ENCODE measurements at regions not wholly inside any gene's neighbourhood (a gene's known extent, or its start where the extent isn't known, plus 50 kb on each side); places are given as distances from the start of the nearest gene placed in this dataset.

DNA sequence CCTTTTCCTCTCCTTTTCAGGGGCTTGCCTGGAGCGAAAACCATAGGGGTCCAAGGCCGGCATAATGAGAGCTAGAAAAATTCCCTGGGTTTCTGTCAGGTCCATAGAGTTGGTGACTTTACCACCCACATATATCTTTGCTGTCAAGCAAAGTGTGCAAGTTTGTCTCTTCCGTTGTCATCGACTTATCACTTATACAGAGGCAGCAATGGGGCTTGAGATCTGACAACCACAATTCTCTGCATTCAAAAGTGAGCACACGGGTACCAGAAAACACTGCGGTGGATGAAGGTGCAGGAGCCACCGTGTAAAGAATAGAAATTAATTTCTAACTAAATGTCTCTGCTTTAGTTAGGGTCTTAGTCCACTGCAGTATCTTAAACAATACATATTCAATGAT, 162.3 kb downstream of the DAD1 start:
- no peaks in the 10 kb centered on the region for H3K9me3 ChIP-seq
- 81 to 98% methylated on average over 7 of the region's 7 CpGs for WGBS, 2 donors
- H3K27ac ChIP-seq = no peak overlapping the region
- H3K36me3 ChIP-seq (ENCODE audit: low read depth, missing control alignments) = no peaks in the 10 kb centered on the region
- no peaks in the 10 kb centered on the region for H3K4me1 ChIP-seq
- intact Hi-C loops (cut with DNase I; ENCODE audit: low total_unique reads) = no loop called here
- TF ChIP-seq POLR2A (IDR thresholded peaks at IDR 0.05) = no peak
- TF ChIP-seq, protein P1, sequence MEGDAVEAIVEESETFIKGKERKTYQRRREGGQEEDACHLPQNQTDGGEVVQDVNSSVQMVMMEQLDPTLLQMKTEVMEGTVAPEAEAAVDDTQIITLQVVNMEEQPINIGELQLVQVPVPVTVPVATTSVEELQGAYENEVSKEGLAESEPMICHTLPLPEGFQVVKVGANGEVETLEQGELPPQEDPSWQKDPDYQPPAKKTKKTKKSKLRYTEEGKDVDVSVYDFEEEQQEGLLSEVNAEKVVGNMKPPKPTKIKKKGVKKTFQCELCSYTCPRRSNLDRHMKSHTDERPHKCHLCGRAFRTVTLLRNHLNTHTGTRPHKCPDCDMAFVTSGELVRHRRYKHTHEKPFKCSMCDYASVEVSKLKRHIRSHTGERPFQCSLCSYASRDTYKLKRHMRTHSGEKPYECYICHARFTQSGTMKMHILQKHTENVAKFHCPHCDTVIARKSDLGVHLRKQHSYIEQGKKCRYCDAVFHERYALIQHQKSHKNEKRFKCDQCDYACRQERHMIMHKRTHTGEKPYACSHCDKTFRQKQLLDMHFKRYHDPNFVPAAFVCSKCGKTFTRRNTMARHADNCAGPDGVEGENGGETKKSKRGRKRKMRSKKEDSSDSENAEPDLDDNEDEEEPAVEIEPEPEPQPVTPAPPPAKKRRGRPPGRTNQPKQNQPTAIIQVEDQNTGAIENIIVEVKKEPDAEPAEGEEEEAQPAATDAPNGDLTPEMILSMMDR (IDR thresholded peaks at IDR 0.05) = no peak
- no peak for DNase-seq
- no peak overlapping the region for H3K4me3 ChIP-seq
- no peaks in the 10 kb centered on the region for H3K27me3 ChIP-seq

DNA sequence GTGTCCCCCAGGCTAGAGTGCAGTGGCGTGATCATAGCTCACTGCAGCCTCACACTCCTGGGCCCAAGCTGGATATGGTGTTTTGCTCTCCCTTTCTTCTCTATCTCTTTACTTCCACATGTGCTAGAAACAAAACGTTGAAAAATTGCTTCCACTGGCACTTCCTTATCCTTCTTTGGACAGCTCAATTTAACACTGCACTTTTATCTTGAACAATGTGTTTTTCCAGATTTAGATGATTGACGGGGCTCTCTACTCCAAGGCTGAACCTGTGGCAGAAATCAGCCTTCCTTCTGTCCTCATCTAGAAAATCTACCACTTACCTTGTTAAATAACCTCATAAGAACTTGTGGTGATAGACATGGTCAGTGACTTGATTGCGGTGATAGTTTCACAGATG, 165.1 kb downstream of the DAD1 start:
- Histone ChIP-seq H3K4me3 (no peak overlapping the region), H3K4me1 (no peaks in the 10 kb centered on the region)

DNA sequence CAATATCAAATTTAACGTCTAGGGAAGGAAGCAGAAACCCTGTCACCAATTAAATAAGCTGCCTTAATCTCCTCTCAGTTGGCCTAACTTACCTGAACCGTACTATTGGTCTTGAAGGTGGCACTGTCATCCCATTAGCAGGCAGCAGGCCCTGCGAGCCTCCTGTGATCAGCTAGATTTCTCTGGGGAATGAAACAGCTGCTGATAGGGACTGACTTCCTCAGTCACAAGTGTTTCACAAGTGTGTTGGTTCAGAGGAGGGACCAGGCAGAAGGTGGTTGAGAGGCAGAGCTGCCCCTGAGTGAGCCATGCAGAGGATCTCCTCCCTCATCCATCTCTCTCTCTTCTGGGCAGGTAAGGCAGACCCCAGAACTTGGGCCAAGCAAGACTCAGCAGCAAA, 166.8 kb downstream of the DAD1 start:
- WGBS, 2 donors = 75 to 96% methylated on average over 3 of the region's 3 CpGs
- TF ChIP-seq POLR2A (IDR thresholded peaks at IDR 0.05) = no peak
- TF ChIP-seq, protein P1 (IDR thresholded peaks at IDR 0.05) = no peak
- no peak for DNase-seq
- H3K4me3 ChIP-seq = no peak overlapping the region
- intact Hi-C loops (cut with DNase I; ENCODE audit: low total_unique reads) = no loop called here
- H3K36me3 ChIP-seq (ENCODE audit: low read depth, missing control alignments) = no peaks in the 10 kb centered on the region
- no peaks in the 10 kb centered on the region for H3K27me3 ChIP-seq
- no peaks in the 10 kb centered on the region for H3K9me3 ChIP-seq
- no peaks in the 10 kb centered on the region for H3K4me1 ChIP-seq
- H3K27ac ChIP-seq = no peak overlapping the region

More for the DNA sequence above, 165.1 kb downstream of the DAD1 start:
- intact Hi-C loops (cut with DNase I; ENCODE audit: low total_unique reads) = no loop called here
- TF ChIP-seq, protein P1 (IDR thresholded peaks at IDR 0.05) = no peak
- TF ChIP-seq POLR2A (IDR thresholded peaks at IDR 0.05) = no peak
- 70 to 77% methylated on average over 4 of the region's 4 CpGs for WGBS, 2 donors
- Histone ChIP-seq H3K36me3 (ENCODE audit: low read depth, missing control alignments) (no peaks in the 10 kb centered on the region), H3K27me3 (no peaks in the 10 kb centered on the region), H3K9me3 (no peaks in the 10 kb centered on the region), H3K27ac (no peak overlapping the region)
- no peak for DNase-seq

DNA sequence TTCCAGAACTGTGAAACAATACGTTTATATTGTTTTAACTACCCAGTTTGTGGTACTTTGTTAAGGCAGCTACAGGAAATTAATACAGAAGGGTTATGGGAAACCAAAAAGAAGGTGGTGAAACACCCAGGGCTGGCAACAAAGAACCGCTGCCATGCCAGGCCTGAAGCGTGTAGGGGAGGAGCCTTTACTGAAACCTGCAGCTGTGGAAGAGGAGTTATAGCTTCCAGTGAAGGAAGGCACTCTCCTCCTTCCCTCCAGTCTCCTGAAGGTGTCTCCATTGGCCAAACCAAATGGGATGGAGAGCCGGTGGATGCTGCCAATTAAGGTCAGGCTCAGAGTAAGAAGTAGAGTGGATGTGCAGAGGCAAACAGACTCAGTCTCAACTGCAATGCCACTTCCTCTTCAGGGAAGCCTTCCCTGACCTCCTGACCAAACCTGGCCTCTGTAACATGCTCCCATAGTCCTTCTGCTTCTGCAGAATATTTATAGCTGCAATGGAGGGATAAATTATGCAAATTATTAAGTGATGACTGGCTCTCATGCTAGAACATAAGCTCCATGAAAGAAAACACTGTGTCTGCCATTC, 168.3 kb downstream of the DAD1 start:
- Histone ChIP-seq H3K36me3 (ENCODE audit: low read depth, missing control alignments) (no peaks in the 10 kb centered on the region), H3K9me3 (no peaks in the 10 kb centered on the region), H3K4me3 (no peak overlapping the region), H3K27ac (no peak overlapping the region), H3K4me1 (no peaks in the 10 kb centered on the region), H3K27me3 (no peaks in the 10 kb centered on the region)
- TF ChIP-seq, protein P1 (IDR thresholded peaks at IDR 0.05) = no peak
- no peak for TF ChIP-seq POLR2A (IDR thresholded peaks at IDR 0.05)
- no peak for DNase-seq
- intact Hi-C loops (cut with DNase I; ENCODE audit: low total_unique reads) = no loop called here
- WGBS, 2 donors = 92% methylated on average over 4 of the region's 4 CpGs

DNA sequence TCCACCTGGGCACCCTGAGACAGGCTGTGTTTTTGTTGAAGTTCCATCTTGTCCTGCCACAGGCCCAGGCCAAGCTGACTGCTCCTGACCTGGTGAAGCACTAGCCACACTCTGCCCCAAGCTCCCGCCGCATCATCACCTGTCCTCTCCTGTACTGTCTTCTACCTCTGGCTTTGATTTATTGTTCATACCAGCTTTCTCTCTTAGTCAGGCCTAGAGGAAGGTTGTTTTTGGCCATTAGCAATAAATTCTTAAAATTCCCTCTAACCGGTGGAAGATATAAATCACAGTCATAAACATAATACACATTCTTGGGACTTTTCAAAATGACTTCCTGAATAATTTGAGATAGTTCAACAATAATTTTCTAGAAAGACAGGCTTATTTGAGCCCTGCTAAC, 169.4 kb downstream of the DAD1 start:
- H3K9me3 ChIP-seq = no peaks in the 10 kb centered on the region
- TF ChIP-seq, protein P1 (IDR thresholded peaks at IDR 0.05) = no peak
- TF ChIP-seq POLR2A (IDR thresholded peaks at IDR 0.05) = no peak
- H3K4me1 ChIP-seq = no peaks in the 10 kb centered on the region
- no peaks in the 10 kb centered on the region for H3K27me3 ChIP-seq
- intact Hi-C loops (cut with DNase I; ENCODE audit: low total_unique reads) = no loop called here
- WGBS, 2 donors = 77 to 79% methylated on average over 3 of the region's 3 CpGs
- H3K4me3 ChIP-seq = no peak overlapping the region
- H3K36me3 ChIP-seq (ENCODE audit: low read depth, missing control alignments) = no peaks in the 10 kb centered on the region
- no peak overlapping the region for H3K27ac ChIP-seq
- DNase-seq = no peak
